Stimulated activated CD8-positive, alpha-beta memory T cell treated with anti-CD3 and anti-CD28 coated beads, Interleukin-7, amount 100 ng/mL, for 24 hours (primary cell): ENCODE measurements at regions not wholly inside any gene's neighbourhood (a gene's known extent, or its start where the extent isn't known, plus 50 kb on each side); places are given as distances from the start of the nearest gene placed in this dataset.

Experiments
- DNase-seq: peaks from one replicate; pipeline ENCODE4 v3.0.0-alpha.2; 2020; ENCODE audit warnings: low read depth

GRCh38 chr13:29926098-29926476, 75.7 kb upstream of the UBL3 start:
- DNase-seq, result no peak

GRCh38 chr13:29925457-29926097, 75.2 kb upstream of the UBL3 start:
- DNase-seq, result no peak

- no peak for DNase-seq
Measured at GRCh38 chr13:29924482-29925350, 74.3 kb upstream of the UBL3 start.

- DNase-seq, result peak; percentile 32
Measured at GRCh38 chr13:29923554-29924481, 73.4 kb upstream of the UBL3 start.

- DNase-seq, result no peak
Measured at GRCh38 chr13:29922896-29923295, 72.5 kb upstream of the UBL3 start.

GRCh38 chr13:29922281-29922821, 71.9 kb upstream of the UBL3 start:
- DNase-seq, result no peak

GRCh38 chr13:29921542-29921941, 71.1 kb upstream of the UBL3 start:
- no peak for DNase-seq

GRCh38 chr13:29920025-29920643, 69.7 kb upstream of the UBL3 start:
- DNase-seq, result no peak

- DNase-seq, result no peak
Measured at GRCh38 chr13:29918845-29919244, 68.4 kb upstream of the UBL3 start.

- DNase-seq, result no peak
Measured at GRCh38 chr13:29917650-29918049, 67.2 kb upstream of the UBL3 start.

GRCh38 chr13:29914581-29914980, 64.2 kb upstream of the UBL3 start:
- DNase-seq, result no peak

GRCh38 chr13:29911781-29912418, 61.5 kb upstream of the UBL3 start:
- no peak for DNase-seq

GRCh38 chr13:29909975-29910674, 59.7 kb upstream of the UBL3 start:
- DNase-seq, result no peak

- no peak for DNase-seq
Measured at GRCh38 chr13:29909081-29909730, 58.8 kb upstream of the UBL3 start.

GRCh38 chr13:29908416-29909080, 58.1 kb upstream of the UBL3 start:
- DNase-seq, result no peak

GRCh38 chr13:29907670-29908069, 57.3 kb upstream of the UBL3 start:
- no peak for DNase-seq

- no peak for DNase-seq
Measured at GRCh38 chr13:29906432-29907011, 56.1 kb upstream of the UBL3 start.

GRCh38 chr13:29905845-29906244, 55.4 kb upstream of the UBL3 start:
- DNase-seq, result no peak

GRCh38 chr13:29903996-29904395, 53.6 kb upstream of the UBL3 start:
- DNase-seq, result no peak
